Hepatocyte (in vitro differentiated cells): ENCODE measurements at regions not wholly inside any gene's neighbourhood (a gene's known extent, or its start where the extent isn't known, plus 50 kb on each side); places are given as distances from the start of the nearest gene placed in this dataset.

Experiments
- DNase-seq: peaks from one replicate; pipeline ENCODE4 v3.0.0-alpha.2; 2016; ENCODE audit warnings: low spot score
- H2AFZ ChIP-seq: fragments of 200-600 bp; sonication (generic); 2 replicates; pipeline ENCODE4 v1.6.0; 2016; ENCODE audit warnings: antibody characterized with exemption, mild to moderate bottlenecking
- H3K27ac ChIP-seq: fragments of 200-600 bp; sonication (generic); 2 replicates; pipeline ENCODE4 v1.5.1; 2016; ENCODE audit warnings: mild to moderate bottlenecking
- H3K27me3 ChIP-seq: fragments of 200-600 bp; sonication (generic); 2 replicates; pipeline ENCODE4 v1.6.1; 2016
- H3K36me3 ChIP-seq: fragments of 200-600 bp; sonication (generic); replicated peaks from 2 replicates; pipeline ENCODE4 v1.5.1; 2016; ENCODE audit warnings: low read depth; ENCODE audit not compliant: insufficient read depth
- H3K4me1 ChIP-seq: fragments of 200-600 bp; sonication (generic); 2 replicates; pipeline ENCODE4 v1.5.1; 2016; ENCODE audit warnings: mild to moderate bottlenecking, moderate library complexity; ENCODE audit not compliant: insufficient read depth
- H3K4me2 ChIP-seq: fragments of 200-600 bp; sonication (generic); 2 replicates; pipeline ENCODE4 v1.6.0; 2016
- H3K4me3 ChIP-seq: fragments of 200-600 bp; sonication (generic); 2 replicates; pipeline ENCODE4 v1.5.1; 2016; ENCODE audit warnings: mild to moderate bottlenecking
- H3K79me2 ChIP-seq: fragments of 200-600 bp; sonication (generic); 2 replicates; pipeline ENCODE4 v1.6.0; 2017; ENCODE audit warnings: mild to moderate bottlenecking
- H3K9me2 ChIP-seq: fragments of 200-600 bp; sonication (generic); replicated peaks from 2 replicates; pipeline ENCODE4 v1.6.0; 2017; ENCODE audit warnings: mild to moderate bottlenecking; ENCODE audit not compliant: insufficient read depth
- H3K9me3 ChIP-seq: fragments of 200-600 bp; sonication (generic); 2 replicates; pipeline ENCODE4 v1.5.1; 2016; ENCODE audit warnings: low read depth, mild to moderate bottlenecking
- H4K20me1 ChIP-seq: fragments of 200-600 bp; sonication (generic); 2 replicates; pipeline ENCODE4 v1.6.0; 2016; ENCODE audit warnings: mild to moderate bottlenecking; ENCODE audit not compliant: insufficient read depth, poor library complexity, severe bottlenecking
- CTCF ChIP-seq: fragments of 200-600 bp; sonication (generic); IDR thresholded peaks from 2 replicates; pipeline ENCODE4 v1.5.1; 2016; ENCODE audit warnings: antibody characterized with exemption, mild to moderate bottlenecking; ENCODE audit not compliant: poor library complexity
- EZH2 ChIP-seq: fragments of 200-600 bp; sonication (generic); IDR thresholded peaks from 2 replicates; pipeline ENCODE4 v1.6.1; 2016; ENCODE audit warnings: antibody characterized with exemption, mild to moderate bottlenecking, borderline replicate concordance
- EZH2phosphoT487 ChIP-seq: fragments of 200-600 bp; sonication (generic); IDR thresholded peaks from one replicate; pipeline ENCODE4 v1.6.1; 2018; ENCODE audit warnings: antibody characterized with exemption, mild to moderate bottlenecking, low read depth, moderate library complexity; ENCODE audit not compliant: unreplicated experiment, severe bottlenecking
- WGBS: methylation state at CpG from one replicate; pipeline ENCODE4 v1.1.6; 2016; ENCODE audit warnings: low lambda C conversion rate; ENCODE audit errors: missing lambda C conversion rate; 5-methylcytosine and 5-hydroxymethylcytosine counted together

DNA sequence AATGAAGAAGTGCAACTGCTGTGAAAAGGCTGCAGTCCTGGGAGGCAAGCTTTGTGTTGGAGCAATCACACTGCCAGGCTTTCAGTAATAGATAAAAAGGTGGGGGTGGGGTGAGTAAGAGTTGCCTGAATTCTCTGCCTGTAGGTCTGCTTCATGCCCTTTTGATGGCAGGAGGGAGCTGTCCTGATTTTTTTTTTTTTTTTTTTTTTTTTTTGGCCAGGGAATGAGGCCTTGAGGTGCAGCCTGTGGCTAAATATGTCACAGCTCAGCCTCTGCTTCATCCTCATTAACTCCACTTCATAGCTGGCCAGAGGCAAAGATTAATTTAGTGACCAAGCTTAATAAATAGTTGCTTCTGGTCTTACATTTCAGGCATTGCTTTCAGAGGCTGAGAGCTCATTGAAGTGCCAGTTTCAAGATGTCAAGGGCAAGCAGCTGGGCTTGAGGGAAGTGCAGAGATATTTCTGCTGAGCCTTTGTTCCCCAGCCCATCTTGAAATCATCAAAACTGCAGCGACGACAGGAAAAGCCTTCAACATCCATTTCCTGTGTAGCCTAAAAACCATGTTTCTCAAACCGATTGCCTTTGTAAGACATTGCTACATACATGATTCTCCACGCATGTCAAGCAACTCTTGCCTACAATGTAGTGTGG is 134.7 kb downstream of the MACIR start:
- Histone ChIP-seq H4K20me1 (no peaks in the 10 kb centered on the region), H3K4me2 (no peak overlapping the region), H3K79me2 (no peaks in the 10 kb centered on the region), H3K27ac (no peak overlapping the region), H3K27me3 (no peaks in the 10 kb centered on the region), H3K9me3 (no peaks in the 10 kb centered on the region), H3K36me3 (no peaks in the 10 kb centered on the region), H3K9me2 (no peaks in the 10 kb centered on the region), H3K4me3 (no peak overlapping the region), H2AFZ (no peak overlapping the region), H3K4me1 (no peaks in the 10 kb centered on the region)
- WGBS, result 32% methylated on average over 4 of the region's 4 CpGs
- DNase-seq, result no peak
- no peak for TF ChIP-seq EZH2phosphoT487
- no peak for TF ChIP-seq CTCF
- TF ChIP-seq EZH2, result no peak

DNA sequence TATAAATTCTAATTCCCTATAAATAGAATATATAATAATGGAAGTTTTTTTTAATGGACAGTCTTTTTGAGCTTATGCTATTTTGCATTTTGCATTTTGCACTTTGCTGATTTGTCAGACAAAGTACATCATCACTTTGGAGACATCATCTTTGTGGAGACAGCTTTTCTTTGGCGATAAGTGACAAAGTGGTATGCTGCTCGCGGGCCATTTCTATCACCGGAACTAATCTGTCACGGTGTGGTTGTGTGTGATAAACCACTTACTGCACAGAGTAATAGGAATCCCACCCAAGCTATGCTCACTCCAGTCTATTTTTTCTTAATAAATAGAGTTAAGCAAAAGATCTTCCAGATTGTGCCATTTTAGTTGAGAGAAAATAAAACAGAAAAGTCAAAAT is 133.1 kb downstream of the MACIR start:
- Histone ChIP-seq H3K27me3 (no peaks in the 10 kb centered on the region), H3K4me1 (no peaks in the 10 kb centered on the region), H3K36me3 (no peaks in the 10 kb centered on the region), H3K4me2 (no peak overlapping the region), H2AFZ (no peak overlapping the region), H3K4me3 (no peak overlapping the region), H4K20me1 (no peaks in the 10 kb centered on the region), H3K9me2 (no peaks in the 10 kb centered on the region), H3K79me2 (no peaks in the 10 kb centered on the region), H3K27ac (no peak overlapping the region), H3K9me3 (no peaks in the 10 kb centered on the region)
- TF ChIP-seq CTCF (no peak), EZH2phosphoT487 (no peak), EZH2 (no peak)
- DNase-seq, result no peak
- WGBS, result 96% methylated on average over 5 of the region's 5 CpGs

GRCh38 chr5:103389846-103390245 is 131.3 kb downstream of the MACIR start:
- no peak overlapping the region for H2AFZ ChIP-seq

More at GRCh38 chr5:103389846-103390245, 131.3 kb downstream of the MACIR start:
- H3K9me2 ChIP-seq, result no peaks in the 10 kb centered on the region
- H3K27me3 ChIP-seq, result no peaks in the 10 kb centered on the region
- no peak for TF ChIP-seq EZH2phosphoT487
- TF ChIP-seq EZH2, result no peak
- no peak for TF ChIP-seq CTCF
- no peak overlapping the region for H3K4me3 ChIP-seq
- no peaks in the 10 kb centered on the region for H3K79me2 ChIP-seq
- H4K20me1 ChIP-seq, result no peaks in the 10 kb centered on the region
- no peak overlapping the region for H3K4me2 ChIP-seq
- WGBS, result 68% methylated on average over 3 of the region's 3 CpGs
- DNase-seq, result no peak
- no peaks in the 10 kb centered on the region for H3K4me1 ChIP-seq
- H3K36me3 ChIP-seq, result no peaks in the 10 kb centered on the region
- no peak overlapping the region for H3K27ac ChIP-seq
- no peaks in the 10 kb centered on the region for H3K9me3 ChIP-seq
